GM21529 (cell line): ENCODE measurements at regions not wholly inside any gene's neighbourhood (a gene's known extent, or its start where the extent isn't known, plus 50 kb on each side); places are given as distances from the start of the nearest gene placed in this dataset.
"Not testable (repeated sequence)": the region's sequence is repeated elsewhere in the genome, so short reads cannot be mapped to it uniquely, and the experiment has no call there.

ENCODE experiments used
- ATAC-seq: cut with Tn5 transposase; IDR thresholded peaks from one replicate; pipeline ENCODE4 v1.9.1; 2021; ENCODE audit not compliant: unreplicated experiment

DNA sequence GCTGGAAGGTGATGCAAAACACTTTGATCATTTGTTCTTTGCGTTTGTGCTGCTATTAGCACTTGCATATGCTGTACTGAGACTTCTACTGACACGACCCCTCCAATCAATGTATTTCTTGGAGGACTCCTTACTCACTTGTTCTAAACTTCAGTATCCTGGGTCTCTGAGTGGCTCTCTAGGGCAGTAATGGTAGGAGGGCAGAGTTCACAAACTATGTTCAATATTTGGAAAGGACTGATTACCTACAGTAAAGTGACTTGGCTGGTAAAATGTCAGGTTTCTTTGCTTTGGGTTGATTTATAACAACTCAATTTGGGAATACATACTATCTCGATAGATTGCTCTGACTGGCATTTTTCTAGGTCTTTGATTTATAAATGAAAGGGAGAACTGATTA, 93.7 kb downstream of the TRIM43 start:
- no peak for ATAC-seq

DNA sequence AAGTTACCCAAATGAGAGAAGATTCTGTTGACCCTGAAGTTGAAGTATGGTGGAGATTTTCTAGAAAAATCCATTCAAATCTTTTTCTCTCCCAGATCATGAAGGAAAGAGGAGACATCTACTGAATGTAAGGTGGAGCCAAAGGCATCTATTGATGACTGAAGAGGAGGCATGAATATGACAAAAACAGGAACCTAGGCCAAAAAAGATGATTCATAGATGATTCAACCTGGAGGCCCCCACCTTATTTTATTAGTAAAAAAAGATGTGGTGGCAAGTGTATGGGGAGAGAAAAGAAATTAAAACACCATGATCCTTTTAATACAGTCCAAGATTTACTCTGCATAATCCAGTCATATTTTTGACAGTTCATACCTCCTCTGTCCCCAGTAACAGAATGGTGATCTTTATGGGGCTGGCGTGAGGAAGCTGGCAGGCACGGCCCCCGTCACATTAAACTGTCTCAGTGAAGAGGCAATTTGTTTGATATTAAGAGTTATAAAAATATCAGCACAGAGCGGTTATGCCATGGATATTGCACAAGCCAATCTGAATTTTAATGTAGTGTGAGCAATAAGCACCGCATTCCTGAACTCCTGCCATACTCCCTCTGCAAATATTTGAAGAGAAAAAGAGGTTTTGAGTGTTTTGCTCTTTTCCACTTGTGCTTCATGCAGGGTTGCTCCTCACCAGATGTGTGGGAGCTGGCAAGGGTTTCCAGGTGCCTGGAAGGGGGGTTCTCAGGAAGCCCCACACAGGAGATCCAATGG, 94.4 kb downstream of the TRIM43 start:
- ATAC-seq, result not testable (repeated sequence)

- not testable (repeated sequence) for ATAC-seq
Measured at GRCh38 chr2:95687852-95688251, 96.1 kb downstream of the TRIM43 start.

DNA sequence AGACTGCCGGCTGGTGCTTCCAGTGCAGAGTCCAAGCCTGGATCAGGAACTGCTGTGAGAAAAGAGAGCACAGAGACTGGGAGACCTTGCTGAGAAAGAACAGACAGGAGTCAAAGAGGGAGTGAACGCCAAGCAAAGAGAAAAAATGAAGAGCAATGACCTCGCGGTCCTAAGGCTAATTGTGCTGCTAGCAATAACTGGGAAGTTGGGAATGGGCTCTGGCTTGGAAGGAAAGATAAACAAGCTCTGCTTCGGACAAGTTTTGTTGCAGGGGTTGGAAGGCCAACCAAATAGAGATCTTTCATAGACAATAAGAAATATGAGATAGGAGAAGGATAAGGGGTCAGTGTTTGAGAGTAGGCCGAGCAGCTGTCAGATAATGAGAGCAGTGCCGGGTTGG, 99.4 kb downstream of the TRIM43 start:
- not testable (repeated sequence) for ATAC-seq

- not testable (repeated sequence) for ATAC-seq
Measured at GRCh38 chr2:95693071-95693846, 101.5 kb downstream of the TRIM43 start.

DNA sequence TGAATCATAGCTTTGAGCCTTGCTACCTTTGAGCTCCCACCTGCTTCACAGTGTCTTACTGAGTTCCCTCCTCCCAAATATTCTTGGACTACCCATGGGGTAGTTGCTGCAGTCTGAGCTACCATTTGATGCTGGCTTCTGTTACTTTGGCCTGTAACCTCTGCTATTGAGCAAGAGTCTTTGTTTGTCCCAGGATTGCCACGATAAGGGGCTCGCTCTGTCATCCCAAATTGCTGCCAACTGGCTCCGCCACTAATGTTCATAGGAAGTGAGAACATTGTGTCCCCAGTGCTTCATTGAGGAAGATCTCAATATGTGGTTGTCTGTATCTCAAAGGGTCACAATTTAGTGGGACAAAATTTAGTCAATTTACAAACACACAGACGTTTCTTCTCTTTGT, 103.8 kb downstream of the TRIM43 start:
- no peak for ATAC-seq

- ATAC-seq, result no peak
Measured at GRCh38 chr2:95698146-95698545, 106.3 kb downstream of the TRIM43 start.

GRCh38 chr2:95699201-95700184, 107.7 kb downstream of the TRIM43 start:
- ATAC-seq, result not testable (repeated sequence)

GRCh38 chr2:95700519-95700918, 108.7 kb downstream of the TRIM43 start:
- ATAC-seq, result no peak

DNA sequence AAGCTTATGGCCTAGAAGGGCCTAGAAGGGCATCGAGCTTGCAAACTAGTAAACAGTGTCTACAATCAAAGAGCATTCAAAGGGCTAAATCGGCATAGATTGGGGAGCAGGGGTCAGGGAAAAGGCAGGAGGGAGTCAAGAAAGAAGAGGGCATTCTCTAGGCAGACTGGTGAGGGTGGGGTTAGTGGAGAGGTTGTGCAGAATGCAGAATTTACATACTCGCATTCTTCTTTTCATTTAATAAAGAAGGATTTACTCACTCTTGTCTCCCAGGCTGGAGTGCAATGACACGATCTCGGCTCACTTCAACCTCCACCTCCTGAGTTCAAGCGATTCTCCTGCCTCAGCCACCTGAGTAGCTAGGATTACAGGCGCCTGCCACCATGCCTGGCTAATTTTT, 110.7 kb downstream of the TRIM43 start:
- no peak for ATAC-seq

- not testable (repeated sequence) for ATAC-seq
Measured at GRCh38 chr2:95707161-95707560, 115.4 kb downstream of the TRIM43 start.

- ATAC-seq, result no peak
Measured at GRCh38 chr2:95707837-95708236, 116.0 kb downstream of the TRIM43 start.

GRCh38 chr2:95709831-95710230, 118.0 kb downstream of the TRIM43 start:
- no peak for ATAC-seq

GRCh38 chr2:95713470-95714177, 121.8 kb downstream of the TRIM43 start:
- not testable (repeated sequence) for ATAC-seq

DNA sequence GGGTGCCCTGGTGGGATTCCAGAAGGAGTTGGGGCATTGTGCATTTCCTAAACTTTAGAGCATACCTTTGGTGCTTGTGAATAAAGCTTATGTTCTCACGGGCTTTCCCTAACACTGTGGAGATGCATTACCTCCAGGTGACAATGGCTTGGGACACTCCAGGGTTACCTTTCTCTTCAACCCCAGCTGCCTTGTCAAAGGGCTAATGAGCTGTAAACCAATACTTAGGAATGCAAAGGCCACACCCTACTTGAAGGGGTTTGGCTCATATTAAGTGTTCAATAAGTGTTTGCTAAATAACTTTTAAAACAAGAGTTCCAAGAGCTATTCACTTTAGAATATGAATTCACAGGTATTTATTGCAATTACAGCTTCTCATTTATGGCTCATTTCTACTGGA, 122.6 kb downstream of the TRIM43 start:
- not testable (repeated sequence) for ATAC-seq

- ATAC-seq, result no peak
Measured at GRCh38 chr2:95719473-95720060, 127.8 kb downstream of the TRIM43 start.

DNA sequence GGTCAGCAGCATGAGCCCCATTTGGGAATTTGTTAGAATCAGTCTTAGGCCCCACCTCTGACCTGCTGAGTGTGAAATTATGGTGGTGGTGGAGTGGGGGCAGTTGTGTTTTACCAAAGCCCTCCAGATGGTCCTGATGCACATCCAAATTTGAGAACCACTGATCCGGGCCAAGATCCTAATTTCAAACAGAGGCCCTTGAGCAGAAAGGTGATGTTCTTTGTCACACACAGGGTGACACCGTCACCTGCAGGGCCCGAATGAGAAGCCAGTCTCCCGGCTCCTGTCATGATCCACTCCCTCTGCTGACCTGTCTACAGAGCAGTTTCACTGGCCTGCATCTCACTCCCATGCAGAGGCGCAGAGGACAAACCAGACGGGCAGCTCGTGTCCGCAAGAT, 129.9 kb downstream of the TRIM43 start:
- no peak for ATAC-seq

- ATAC-seq, result no peak
Measured at GRCh38 chr2:95722131-95722697, 130.4 kb downstream of the TRIM43 start.

- not testable (repeated sequence) for ATAC-seq
Measured at GRCh38 chr2:95723627-95724210, 131.9 kb downstream of the TRIM43 start.
